ENCODE measurements at regions not wholly inside any gene's neighbourhood (a gene's known extent, or its start where the extent isn't known, plus 50 kb on each side); places are given as distances from the start of the nearest gene placed in this dataset.

GRCh38 chr18:26723981-26724380, 141.5 kb downstream of the AQP4 start:
- Histone ChIP-seq H3K36me3 (replicated peaks; ENCODE audit: insufficient read depth, low read depth) (no peaks in the 10 kb centered on the region), H3K4me3 (no peak overlapping the region), H3K27me3 (peaks cover 7% of the 10 kb centered on the region), H3K9me3 (ENCODE audit: low read depth) (no peaks in the 10 kb centered on the region), H3K4me1 (ENCODE audit: insufficient read depth) (no peaks in the 10 kb centered on the region), H3K9me2 (replicated peaks; ENCODE audit: insufficient read depth) (no peaks in the 10 kb centered on the region), H3K79me2 (no peaks in the 10 kb centered on the region), H4K20me1 (ENCODE audit: insufficient read depth, poor library complexity, severe bottlenecking) (no peaks in the 10 kb centered on the region), H3K4me2 (no peak overlapping the region), H3K27ac (no peak overlapping the region), H2AFZ (no peak overlapping the region)
- TF ChIP-seq, protein P1, sequence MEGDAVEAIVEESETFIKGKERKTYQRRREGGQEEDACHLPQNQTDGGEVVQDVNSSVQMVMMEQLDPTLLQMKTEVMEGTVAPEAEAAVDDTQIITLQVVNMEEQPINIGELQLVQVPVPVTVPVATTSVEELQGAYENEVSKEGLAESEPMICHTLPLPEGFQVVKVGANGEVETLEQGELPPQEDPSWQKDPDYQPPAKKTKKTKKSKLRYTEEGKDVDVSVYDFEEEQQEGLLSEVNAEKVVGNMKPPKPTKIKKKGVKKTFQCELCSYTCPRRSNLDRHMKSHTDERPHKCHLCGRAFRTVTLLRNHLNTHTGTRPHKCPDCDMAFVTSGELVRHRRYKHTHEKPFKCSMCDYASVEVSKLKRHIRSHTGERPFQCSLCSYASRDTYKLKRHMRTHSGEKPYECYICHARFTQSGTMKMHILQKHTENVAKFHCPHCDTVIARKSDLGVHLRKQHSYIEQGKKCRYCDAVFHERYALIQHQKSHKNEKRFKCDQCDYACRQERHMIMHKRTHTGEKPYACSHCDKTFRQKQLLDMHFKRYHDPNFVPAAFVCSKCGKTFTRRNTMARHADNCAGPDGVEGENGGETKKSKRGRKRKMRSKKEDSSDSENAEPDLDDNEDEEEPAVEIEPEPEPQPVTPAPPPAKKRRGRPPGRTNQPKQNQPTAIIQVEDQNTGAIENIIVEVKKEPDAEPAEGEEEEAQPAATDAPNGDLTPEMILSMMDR (IDR thresholded peaks at IDR 0.05; ENCODE audit: poor library complexity) = no peak
- no peak for DNase-seq (ENCODE audit: low spot score)
- 81% methylated on average over 3 of the region's 3 CpGs for WGBS (ENCODE audit: low lambda C conversion rate, missing lambda C conversion rate)

- no peak overlapping the region for H3K4me2 ChIP-seq
- TF ChIP-seq EZH2phosphoT487 (IDR thresholded peaks at IDR 0.05; ENCODE audit: low read depth, severe bottlenecking, unreplicated experiment) (no peak), EZH2 (IDR thresholded peaks at IDR 0.05; ENCODE audit: borderline replicate concordance) (no peak)
- TF ChIP-seq, protein P1 (IDR thresholded peaks at IDR 0.05; ENCODE audit: poor library complexity) = no peak
- H2AFZ ChIP-seq = no peak overlapping the region
- H3K27me3 ChIP-seq = peaks cover 4% of the 10 kb centered on the region
- H3K27ac ChIP-seq = no peak overlapping the region
- no peaks in the 10 kb centered on the region for H4K20me1 ChIP-seq (ENCODE audit: insufficient read depth, poor library complexity, severe bottlenecking)
- no peaks in the 10 kb centered on the region for H3K9me2 ChIP-seq (replicated peaks; ENCODE audit: insufficient read depth)
- H3K9me3 ChIP-seq (ENCODE audit: low read depth) = no peaks in the 10 kb centered on the region
- H3K79me2 ChIP-seq = no peaks in the 10 kb centered on the region
- WGBS (ENCODE audit: low lambda C conversion rate, missing lambda C conversion rate) = 93% methylated on average over 2 of the region's 2 CpGs
- H3K36me3 ChIP-seq (replicated peaks; ENCODE audit: insufficient read depth, low read depth) = no peaks in the 10 kb centered on the region
- DNase-seq (ENCODE audit: low spot score) = no peak
- H3K4me1 ChIP-seq (ENCODE audit: insufficient read depth) = no peaks in the 10 kb centered on the region
- H3K4me3 ChIP-seq = no peak overlapping the region
These were observed 143.0 kb downstream of the AQP4 start for GRCh38 chr18:26722565-26722931.

GRCh38 chr18:26721854-26722564, 143.5 kb downstream of the AQP4 start:
- Histone ChIP-seq H3K9me3 (ENCODE audit: low read depth) (no peaks in the 10 kb centered on the region), H3K4me2 (no peak overlapping the region), H2AFZ (no peak overlapping the region), H4K20me1 (ENCODE audit: insufficient read depth, poor library complexity, severe bottlenecking) (no peaks in the 10 kb centered on the region), H3K27me3 (peaks cover 4% of the 10 kb centered on the region), H3K36me3 (replicated peaks; ENCODE audit: insufficient read depth, low read depth) (no peaks in the 10 kb centered on the region), H3K27ac (no peak overlapping the region), H3K9me2 (replicated peaks; ENCODE audit: insufficient read depth) (no peaks in the 10 kb centered on the region), H3K4me1 (ENCODE audit: insufficient read depth) (no peaks in the 10 kb centered on the region), H3K4me3 (no peak overlapping the region), H3K79me2 (no peaks in the 10 kb centered on the region)
- TF ChIP-seq EZH2phosphoT487 (IDR thresholded peaks at IDR 0.05; ENCODE audit: low read depth, severe bottlenecking, unreplicated experiment) (no peak), EZH2 (IDR thresholded peaks at IDR 0.05; ENCODE audit: borderline replicate concordance) (no peak)
- TF ChIP-seq, protein P1 (IDR thresholded peaks at IDR 0.05; ENCODE audit: poor library complexity) = no peak
- no peak for DNase-seq (ENCODE audit: low spot score)
- 75% methylated on average over 9 of the region's 9 CpGs for WGBS (ENCODE audit: low lambda C conversion rate, missing lambda C conversion rate)

GRCh38 chr18:26719896-26720295, 145.6 kb downstream of the AQP4 start:
- H3K36me3 ChIP-seq (replicated peaks; ENCODE audit: insufficient read depth, low read depth) = no peaks in the 10 kb centered on the region
- no peaks in the 10 kb centered on the region for H3K4me1 ChIP-seq (ENCODE audit: insufficient read depth)
- no peak overlapping the region for H2AFZ ChIP-seq
- WGBS (ENCODE audit: low lambda C conversion rate, missing lambda C conversion rate) = 88% methylated on average over 1 of the region's 1 CpG
- H3K79me2 ChIP-seq = no peaks in the 10 kb centered on the region
- H3K4me2 ChIP-seq = no peak overlapping the region
- TF ChIP-seq EZH2 (IDR thresholded peaks at IDR 0.05; ENCODE audit: borderline replicate concordance) = no peak
- TF ChIP-seq, protein P1 (IDR thresholded peaks at IDR 0.05; ENCODE audit: poor library complexity) = no peak
- no peak for TF ChIP-seq EZH2phosphoT487 (IDR thresholded peaks at IDR 0.05; ENCODE audit: low read depth, severe bottlenecking, unreplicated experiment)
- peaks cover 4% of the 10 kb centered on the region for H3K27me3 ChIP-seq
- DNase-seq (ENCODE audit: low spot score) = no peak
- H3K4me3 ChIP-seq = no peak overlapping the region
- no peaks in the 10 kb centered on the region for H3K9me2 ChIP-seq (replicated peaks; ENCODE audit: insufficient read depth)
- H3K27ac ChIP-seq = no peak overlapping the region
- H4K20me1 ChIP-seq (ENCODE audit: insufficient read depth, poor library complexity, severe bottlenecking) = no peaks in the 10 kb centered on the region
- H3K9me3 ChIP-seq (ENCODE audit: low read depth) = no peaks in the 10 kb centered on the region
